ENCODE measurements at regions not wholly inside any gene's neighbourhood (a gene's known extent, or its start where the extent isn't known, plus 50 kb on each side); places are given as distances from the start of the nearest gene placed in this dataset.

- TF ChIP-seq, protein P1, sequence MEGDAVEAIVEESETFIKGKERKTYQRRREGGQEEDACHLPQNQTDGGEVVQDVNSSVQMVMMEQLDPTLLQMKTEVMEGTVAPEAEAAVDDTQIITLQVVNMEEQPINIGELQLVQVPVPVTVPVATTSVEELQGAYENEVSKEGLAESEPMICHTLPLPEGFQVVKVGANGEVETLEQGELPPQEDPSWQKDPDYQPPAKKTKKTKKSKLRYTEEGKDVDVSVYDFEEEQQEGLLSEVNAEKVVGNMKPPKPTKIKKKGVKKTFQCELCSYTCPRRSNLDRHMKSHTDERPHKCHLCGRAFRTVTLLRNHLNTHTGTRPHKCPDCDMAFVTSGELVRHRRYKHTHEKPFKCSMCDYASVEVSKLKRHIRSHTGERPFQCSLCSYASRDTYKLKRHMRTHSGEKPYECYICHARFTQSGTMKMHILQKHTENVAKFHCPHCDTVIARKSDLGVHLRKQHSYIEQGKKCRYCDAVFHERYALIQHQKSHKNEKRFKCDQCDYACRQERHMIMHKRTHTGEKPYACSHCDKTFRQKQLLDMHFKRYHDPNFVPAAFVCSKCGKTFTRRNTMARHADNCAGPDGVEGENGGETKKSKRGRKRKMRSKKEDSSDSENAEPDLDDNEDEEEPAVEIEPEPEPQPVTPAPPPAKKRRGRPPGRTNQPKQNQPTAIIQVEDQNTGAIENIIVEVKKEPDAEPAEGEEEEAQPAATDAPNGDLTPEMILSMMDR (IDR thresholded peaks at IDR 0.05) = no peak
- TF ChIP-seq POLR2A (IDR thresholded peaks at IDR 0.05) (no peak), POLR2AphosphoS5 (IDR thresholded peaks at IDR 0.05) (no peak)
Measured at GRCh38 chr7:86470763-86471162, 172.9 kb upstream of the GRM3 start.

Measured in breast epithelium (tissue), 3 donors.